HG03469 (cell line): ENCODE measurements at regions not wholly inside any gene's neighbourhood (a gene's known extent, or its start where the extent isn't known, plus 50 kb on each side); places are given as distances from the start of the nearest gene placed in this dataset.
A peak's percentile ranks its signal among the peaks of the same experiment; 100 is the strongest.
"Not testable (repeated sequence)": the region's sequence is repeated elsewhere in the genome, so short reads cannot be mapped to it uniquely, and the experiment has no call there.

ENCODE experiments used
- ATAC-seq: cut with Tn5 transposase; IDR thresholded peaks from one replicate; pipeline ENCODE4 v1.9.1; 2021; ENCODE audit warnings: mild to moderate bottlenecking, moderate library complexity, moderate number of reproducible peaks; ENCODE audit not compliant: unreplicated experiment

- no peak for ATAC-seq
Measured at GRCh38 chr4:170476351-170476750, 386.6 kb upstream of the AADAT start.

GRCh38 chr4:170465429-170465828, 375.7 kb upstream of the AADAT start:
- ATAC-seq: no peak

- no peak for ATAC-seq
Measured at GRCh38 chr4:170464614-170465197, 374.9 kb upstream of the AADAT start.

GRCh38 chr4:170446782-170447181, 357.0 kb upstream of the AADAT start:
- ATAC-seq: no peak

- not testable (repeated sequence) for ATAC-seq
Measured at GRCh38 chr4:170441146-170441545, 351.4 kb upstream of the AADAT start.

- no peak for ATAC-seq
Measured at GRCh38 chr4:170428929-170429328, 339.2 kb upstream of the AADAT start.

- no peak for ATAC-seq
Measured at GRCh38 chr4:170425521-170426143, 335.9 kb upstream of the AADAT start.

- no peak for ATAC-seq
Measured at GRCh38 chr4:170425040-170425439, 335.3 kb upstream of the AADAT start.

- ATAC-seq: no peak
Measured at GRCh38 chr4:170423137-170423536, 333.4 kb upstream of the AADAT start.

- ATAC-seq: peak; percentile 90
Measured at GRCh38 chr4:170420255-170420693, 330.5 kb upstream of the AADAT start.

- ATAC-seq: no peak
Measured at GRCh38 chr4:170414961-170415360, 325.2 kb upstream of the AADAT start.

GRCh38 chr4:170414360-170414759, 324.6 kb upstream of the AADAT start:
- ATAC-seq: no peak

- no peak for ATAC-seq
Measured at GRCh38 chr4:170413951-170414350, 324.2 kb upstream of the AADAT start.

- ATAC-seq: no peak
Measured at GRCh38 chr4:170400361-170400760, 310.6 kb upstream of the AADAT start.

GRCh38 chr4:170399581-170400293, 310.0 kb upstream of the AADAT start:
- ATAC-seq: no peak

GRCh38 chr4:170398218-170398617, 308.5 kb upstream of the AADAT start:
- no peak for ATAC-seq

- no peak for ATAC-seq
Measured at GRCh38 chr4:170395773-170396172, 306.0 kb upstream of the AADAT start.

GRCh38 chr4:170391066-170391740, 301.4 kb upstream of the AADAT start:
- peak; percentile 45 for ATAC-seq

GRCh38 chr4:170389411-170389810, 299.7 kb upstream of the AADAT start:
- ATAC-seq: no peak

GRCh38 chr4:170388255-170388654, 298.5 kb upstream of the AADAT start:
- no peak for ATAC-seq

- ATAC-seq: no peak
Measured at GRCh38 chr4:170386971-170387370, 297.2 kb upstream of the AADAT start.

GRCh38 chr4:170386511-170386910, 296.8 kb upstream of the AADAT start:
- no peak for ATAC-seq
